ENCODE measurements at regions not wholly inside any gene's neighbourhood (a gene's known extent, or its start where the extent isn't known, plus 50 kb on each side); places are given as distances from the start of the nearest gene placed in this dataset.
A peak's percentile ranks its signal among the peaks of the same experiment; 100 is the strongest.

- H3K9me3 ChIP-seq: no peaks in the 10 kb centered on the region
- DNase-seq (no peak), ATAC-seq (no peak)
- no peak for TF ChIP-seq POLR2A (IDR thresholded peaks at IDR 0.05)
- TF ChIP-seq, protein P1, sequence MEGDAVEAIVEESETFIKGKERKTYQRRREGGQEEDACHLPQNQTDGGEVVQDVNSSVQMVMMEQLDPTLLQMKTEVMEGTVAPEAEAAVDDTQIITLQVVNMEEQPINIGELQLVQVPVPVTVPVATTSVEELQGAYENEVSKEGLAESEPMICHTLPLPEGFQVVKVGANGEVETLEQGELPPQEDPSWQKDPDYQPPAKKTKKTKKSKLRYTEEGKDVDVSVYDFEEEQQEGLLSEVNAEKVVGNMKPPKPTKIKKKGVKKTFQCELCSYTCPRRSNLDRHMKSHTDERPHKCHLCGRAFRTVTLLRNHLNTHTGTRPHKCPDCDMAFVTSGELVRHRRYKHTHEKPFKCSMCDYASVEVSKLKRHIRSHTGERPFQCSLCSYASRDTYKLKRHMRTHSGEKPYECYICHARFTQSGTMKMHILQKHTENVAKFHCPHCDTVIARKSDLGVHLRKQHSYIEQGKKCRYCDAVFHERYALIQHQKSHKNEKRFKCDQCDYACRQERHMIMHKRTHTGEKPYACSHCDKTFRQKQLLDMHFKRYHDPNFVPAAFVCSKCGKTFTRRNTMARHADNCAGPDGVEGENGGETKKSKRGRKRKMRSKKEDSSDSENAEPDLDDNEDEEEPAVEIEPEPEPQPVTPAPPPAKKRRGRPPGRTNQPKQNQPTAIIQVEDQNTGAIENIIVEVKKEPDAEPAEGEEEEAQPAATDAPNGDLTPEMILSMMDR (IDR thresholded peaks at IDR 0.05): no peak
- 69 to 78% (median 74%) methylated on average over 7 of the region's 7 CpGs for whole genome bisulfite sequencing, 4 donors
- H3K27me3 ChIP-seq: no peaks in the 10 kb centered on the region
- H3K36me3 ChIP-seq: no peaks in the 10 kb centered on the region
- peaks cover 0 to 17% (median 5%) of the 10 kb centered on the region in 12 donors for H3K4me1 ChIP-seq
- H3K27ac ChIP-seq: no peak overlapping the region
- no peak overlapping the region for H3K4me3 ChIP-seq
- intact Hi-C loops (cut with DNase I): no loop called here
These were observed 83.1 kb upstream of the NCAM1 start for GRCh38 chr11:112878033-112878601.

DNA sequence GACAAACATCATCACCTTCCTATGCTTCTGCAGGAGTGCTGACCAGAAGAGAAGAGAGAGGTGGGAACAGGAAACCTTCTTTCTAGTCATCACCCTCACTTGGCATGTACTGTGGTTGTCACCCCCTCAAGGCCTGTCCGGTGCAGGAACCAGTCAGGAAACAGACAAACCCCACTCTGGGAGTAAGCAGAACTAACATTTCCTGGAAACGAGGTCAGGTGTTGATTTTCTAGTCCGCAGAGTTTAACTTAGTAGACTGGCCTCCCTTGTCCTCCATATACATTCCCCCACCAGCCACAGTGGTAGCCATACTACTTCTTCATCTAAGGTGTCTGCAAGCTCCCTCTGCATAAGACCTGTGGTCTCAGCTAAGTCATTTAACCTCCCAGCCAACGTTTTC is 80.7 kb upstream of the NCAM1 start:
- no peak overlapping the region for H3K4me3 ChIP-seq
- H3K27me3 ChIP-seq: no peaks in the 10 kb centered on the region
- H3K36me3 ChIP-seq: no peaks in the 10 kb centered on the region
- no peaks in the 10 kb centered on the region for H3K9me3 ChIP-seq
- no peak overlapping the region for H3K27ac ChIP-seq
- TF ChIP-seq, protein P1 (IDR thresholded peaks at IDR 0.05): no peak
- TF ChIP-seq POLR2A (IDR thresholded peaks at IDR 0.05): no peak
- ATAC-seq: no peak
- intact Hi-C loops (cut with DNase I): loop anchor here in 3 of 10 donors (5.0 to 10.0 kb wide), 3 partner anchors 64 to 96 kb away; partner anchors contain the start of gene NCAM1 (in 1 of the 3)
- H3K4me1 ChIP-seq: peaks cover 0 to 32% (median 8%) of the 10 kb centered on the region in 12 donors
- 38 to 51% (median 45%) methylated on average over 4 of the region's 4 CpGs for WGBS, 4 donors
- DNase-seq: no peak

- no peaks in the 10 kb centered on the region for H3K27me3 ChIP-seq
- H3K4me3 ChIP-seq: peak overlapping the region in 11 of 12 donors; percentile 16 to 63 (median 44)
- intact Hi-C loops (cut with DNase I): loop anchor here in 3 of 10 donors (5.0 to 10.0 kb wide), 3 partner anchors 63 to 97 kb away; partner anchors contain the start of gene NCAM1 (in 1 of the 3)
- ATAC-seq (peak; percentile 87 to 96 (median 92)), DNase-seq (peak; percentile 77 to 90 (median 83))
- peak in 1 of 2 donors; percentile 64 for TF ChIP-seq POLR2A (IDR thresholded peaks at IDR 0.05)
- TF ChIP-seq, protein P1 (IDR thresholded peaks at IDR 0.05): no peak
- H3K27ac ChIP-seq: peak overlapping the region in 11 of 12 donors; percentile 35 to 86 (median 71)
- 19 to 67% (median 34%) methylated on average over 9 to 17 of the region's 17 CpGs for WGBS, 4 donors
- H3K36me3 ChIP-seq: no peaks in the 10 kb centered on the region
- H3K4me1 ChIP-seq: peaks cover 0 to 33% (median 8%) of the 10 kb centered on the region in 12 donors
- H3K9me3 ChIP-seq: no peaks in the 10 kb centered on the region
These were observed 79.8 kb upstream of the NCAM1 start for GRCh38 chr11:112881461-112881860.

DNA sequence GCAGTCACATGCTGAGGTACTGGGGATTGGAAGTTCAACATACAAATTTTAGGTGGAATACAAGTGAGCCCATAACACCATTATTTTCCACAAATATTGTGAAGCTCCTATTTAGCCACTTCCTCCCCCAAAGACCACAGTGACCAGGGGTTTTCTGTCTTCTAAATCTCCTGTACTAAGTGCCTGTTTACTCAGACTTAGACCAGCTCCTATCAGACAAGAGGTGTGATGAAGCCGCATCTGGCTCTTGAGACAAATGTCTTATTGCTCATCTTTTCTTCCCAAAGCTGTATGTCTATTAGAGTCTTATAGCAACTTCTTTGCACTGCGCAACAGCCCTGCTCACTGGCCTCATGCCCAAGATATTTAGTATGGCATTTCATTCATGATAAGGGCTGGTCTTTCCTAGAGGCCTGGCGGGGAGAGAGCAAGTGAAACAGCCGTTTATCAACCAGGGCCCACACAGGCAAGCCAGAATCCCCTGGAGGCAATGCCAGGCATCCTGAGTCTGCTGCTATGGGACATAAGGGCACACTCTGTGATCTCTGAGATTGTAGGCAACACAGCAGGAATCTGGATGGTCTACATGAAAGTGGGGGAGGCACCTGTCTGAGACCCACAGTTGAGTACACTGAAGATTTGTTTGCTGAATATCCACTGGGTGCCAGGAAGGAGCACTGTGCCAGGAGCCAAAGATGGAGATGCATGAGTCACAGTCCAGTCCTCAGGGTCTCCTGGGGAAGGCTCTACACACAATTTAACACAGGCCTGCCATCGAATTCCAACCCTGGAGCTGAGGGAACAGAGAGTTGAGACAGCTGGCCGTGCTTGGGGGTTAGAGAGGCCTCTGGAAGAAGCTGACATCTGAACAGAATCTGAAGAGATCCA is 78.5 kb upstream of the NCAM1 start:
- peak in 4 of 5 donors; percentile 46 to 79 (median 64) for DNase-seq
- intact Hi-C loops (cut with DNase I): loop anchor here in 3 of 10 donors (5.0 to 10.0 kb wide), 3 partner anchors 62 to 98 kb away; partner anchors contain the start of gene NCAM1 (in 1 of the 3)
- peak; percentile 66 to 84 (median 73) for ATAC-seq
- Histone ChIP-seq H3K9me3 (no peaks in the 10 kb centered on the region), H3K27me3 (no peaks in the 10 kb centered on the region), H3K36me3 (no peaks in the 10 kb centered on the region), H3K4me3 (no peak overlapping the region), H3K4me1 (peaks cover 0 to 41% (median 8%) of the 10 kb centered on the region in 12 donors), H3K27ac (peak overlapping the region in 10 of 12 donors; percentile 2 to 86 (median 72))
- WGBS, 4 donors: 33 to 48% (median 36%) methylated on average over 6 of the region's 6 CpGs
- no peak for TF ChIP-seq POLR2A (IDR thresholded peaks at IDR 0.05)
- TF ChIP-seq, protein P1 (IDR thresholded peaks at IDR 0.05): no peak
